Endothelial cell (in vitro differentiated cells): ENCODE measurements at regions not wholly inside any gene's neighbourhood (a gene's known extent, or its start where the extent isn't known, plus 50 kb on each side); places are given as distances from the start of the nearest gene placed in this dataset.

Source experiments
- DNase-seq: peaks from one replicate; pipeline ENCODE4 v3.0.0; 2021; ENCODE audit warnings: low spot score
- H3K27ac Mint-ChIP-seq: one replicate; pipeline ENCODE4 v1.8.0; 2021; ENCODE audit warnings: mixed read lengths, inconsistent platforms; ENCODE audit not compliant: unreplicated experiment
- H3K27me3 Mint-ChIP-seq: one replicate; pipeline ENCODE4 v1.8.0; 2021; ENCODE audit warnings: mild to moderate bottlenecking, moderate library complexity, mixed read lengths, inconsistent platforms; ENCODE audit not compliant: unreplicated experiment
- H3K36me3 Mint-ChIP-seq: one replicate; pipeline ENCODE4 v1.8.0; 2021; ENCODE audit warnings: mild to moderate bottlenecking, low read depth, mixed read lengths, inconsistent platforms; ENCODE audit not compliant: unreplicated experiment
- H3K4me1 Mint-ChIP-seq: one replicate; pipeline ENCODE4 v1.8.0; 2021; ENCODE audit warnings: mild to moderate bottlenecking, mixed read lengths, inconsistent platforms; ENCODE audit not compliant: unreplicated experiment
- H3K4me3 Mint-ChIP-seq: one replicate; pipeline ENCODE4 v1.8.0; 2021; ENCODE audit warnings: mild to moderate bottlenecking, mixed read lengths, inconsistent platforms; ENCODE audit not compliant: unreplicated experiment
- H3K9me3 Mint-ChIP-seq: one replicate; pipeline ENCODE4 v1.8.0; 2021; ENCODE audit warnings: mixed read lengths, inconsistent platforms; ENCODE audit not compliant: unreplicated experiment
- TF ChIP-seq, protein P1 (sequence below): fragments of 200-600 bp; sonication (generic); IDR thresholded peaks from one replicate; pipeline ENCODE4 v1.5.0; 2021; ENCODE audit warnings: antibody characterized with exemption; ENCODE audit not compliant: unreplicated experiment

DNA sequence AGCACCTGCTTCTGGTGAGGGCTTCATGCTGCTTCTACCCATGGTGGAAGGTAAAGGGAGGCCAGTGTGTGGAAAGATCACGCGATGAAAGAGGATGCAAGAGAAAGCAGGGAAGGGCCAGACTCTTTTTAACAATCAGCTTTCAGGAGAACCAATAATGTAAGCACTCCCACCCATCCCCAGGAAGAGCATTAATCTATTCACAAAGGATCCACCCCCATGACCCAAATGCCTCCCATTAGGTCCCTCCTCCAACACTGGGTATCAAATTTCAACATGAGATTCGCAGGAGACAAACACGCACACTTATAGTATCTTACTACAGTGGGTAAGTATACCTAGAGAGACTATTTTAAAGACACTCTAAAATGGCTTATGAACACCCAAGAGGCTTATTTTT lies 80.5 kb upstream of the TMCC3 start:
- Mint-ChIP-seq H3K27ac (no peak overlapping the region), H3K4me1 (peaks cover 20% of the 10 kb centered on the region), H3K36me3 (peaks cover 16% of the 10 kb centered on the region), H3K27me3 (peaks cover 6% of the 10 kb centered on the region), H3K4me3 (no peak overlapping the region), H3K9me3 (no peaks in the 10 kb centered on the region)
- DNase-seq, result no peak
- TF ChIP-seq, protein P1, sequence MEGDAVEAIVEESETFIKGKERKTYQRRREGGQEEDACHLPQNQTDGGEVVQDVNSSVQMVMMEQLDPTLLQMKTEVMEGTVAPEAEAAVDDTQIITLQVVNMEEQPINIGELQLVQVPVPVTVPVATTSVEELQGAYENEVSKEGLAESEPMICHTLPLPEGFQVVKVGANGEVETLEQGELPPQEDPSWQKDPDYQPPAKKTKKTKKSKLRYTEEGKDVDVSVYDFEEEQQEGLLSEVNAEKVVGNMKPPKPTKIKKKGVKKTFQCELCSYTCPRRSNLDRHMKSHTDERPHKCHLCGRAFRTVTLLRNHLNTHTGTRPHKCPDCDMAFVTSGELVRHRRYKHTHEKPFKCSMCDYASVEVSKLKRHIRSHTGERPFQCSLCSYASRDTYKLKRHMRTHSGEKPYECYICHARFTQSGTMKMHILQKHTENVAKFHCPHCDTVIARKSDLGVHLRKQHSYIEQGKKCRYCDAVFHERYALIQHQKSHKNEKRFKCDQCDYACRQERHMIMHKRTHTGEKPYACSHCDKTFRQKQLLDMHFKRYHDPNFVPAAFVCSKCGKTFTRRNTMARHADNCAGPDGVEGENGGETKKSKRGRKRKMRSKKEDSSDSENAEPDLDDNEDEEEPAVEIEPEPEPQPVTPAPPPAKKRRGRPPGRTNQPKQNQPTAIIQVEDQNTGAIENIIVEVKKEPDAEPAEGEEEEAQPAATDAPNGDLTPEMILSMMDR, result no peak

DNA sequence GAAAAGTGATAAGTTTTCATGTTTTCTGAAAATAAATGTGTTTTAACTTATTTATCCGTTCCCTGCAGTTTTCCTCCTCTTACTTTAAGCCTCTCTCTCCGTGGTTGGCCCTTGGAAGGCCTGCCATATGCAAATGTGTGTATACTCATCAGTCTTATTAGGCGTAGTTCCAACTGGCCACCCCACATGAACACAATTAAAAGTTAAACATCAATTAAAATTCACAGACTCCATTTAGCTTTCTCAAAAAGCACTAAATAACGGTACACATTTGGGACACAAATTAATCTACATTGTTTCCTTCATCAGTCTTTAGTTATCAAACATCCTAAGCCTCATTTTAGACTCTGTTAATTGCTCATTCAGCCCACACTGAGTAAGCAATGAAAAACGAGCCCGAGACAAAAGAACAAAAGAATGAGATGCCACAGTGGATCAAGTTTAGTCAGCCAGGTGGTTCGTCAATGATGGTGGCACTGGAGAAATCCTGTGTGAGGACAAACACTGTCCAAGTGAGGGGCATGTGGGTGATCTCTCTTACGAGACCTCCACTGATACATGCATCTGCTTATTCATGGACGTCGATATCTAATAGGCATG lies 76.0 kb upstream of the TMCC3 start:
- H3K27me3 Mint-ChIP-seq, result peaks cover 6% of the 10 kb centered on the region
- H3K9me3 Mint-ChIP-seq, result no peaks in the 10 kb centered on the region
- TF ChIP-seq, protein P1, result peak; percentile 1
- no peak overlapping the region for H3K27ac Mint-ChIP-seq
- no peak overlapping the region for H3K4me3 Mint-ChIP-seq
- peaks cover 12% of the 10 kb centered on the region for H3K36me3 Mint-ChIP-seq
- DNase-seq, result no peak
- peaks cover 10% of the 10 kb centered on the region for H3K4me1 Mint-ChIP-seq

DNA sequence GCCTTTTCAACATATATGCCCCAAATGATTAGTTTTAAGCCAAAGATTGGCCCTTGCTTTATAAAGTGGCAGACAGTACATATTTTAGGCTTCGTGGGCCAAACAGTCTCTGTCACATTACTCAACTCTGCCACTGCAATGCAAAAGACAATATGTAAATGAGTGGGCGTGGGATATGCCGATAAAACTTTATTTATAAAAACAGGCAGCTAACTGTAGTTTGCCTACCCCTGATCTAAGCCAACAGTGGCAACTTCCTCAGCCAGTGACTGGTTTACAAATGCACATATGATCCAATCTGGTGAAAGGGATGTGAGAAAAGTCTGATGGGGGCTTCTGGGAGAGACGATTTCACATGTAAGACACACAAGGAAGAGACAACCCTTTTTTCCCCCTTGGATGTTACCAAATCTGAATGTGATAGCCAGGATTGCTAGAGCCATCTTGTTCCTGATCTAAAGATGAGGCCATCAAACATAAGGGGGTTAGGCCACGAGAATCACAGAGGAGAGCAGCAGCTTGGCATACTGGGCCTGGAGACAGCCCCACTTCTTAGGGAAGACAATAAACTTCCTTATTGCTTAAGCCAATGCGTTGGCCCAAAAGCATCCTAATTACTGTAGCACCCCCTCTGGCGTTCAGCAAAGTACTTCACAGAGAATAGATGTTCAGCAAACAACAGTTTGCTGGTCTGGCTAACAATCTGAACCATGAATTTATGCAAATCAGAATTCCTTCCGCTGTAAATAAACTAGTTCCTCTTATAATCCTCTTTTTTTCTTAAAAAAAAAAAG lies 75.2 kb upstream of the TMCC3 start:
- peaks cover 6% of the 10 kb centered on the region for H3K27me3 Mint-ChIP-seq
- TF ChIP-seq, protein P1, result peak; percentile 26
- H3K27ac Mint-ChIP-seq, result no peak overlapping the region
- no peak overlapping the region for H3K4me3 Mint-ChIP-seq
- peaks cover 12% of the 10 kb centered on the region for H3K36me3 Mint-ChIP-seq
- no peaks in the 10 kb centered on the region for H3K9me3 Mint-ChIP-seq
- peak; percentile 24 for DNase-seq
- H3K4me1 Mint-ChIP-seq, result peaks cover 13% of the 10 kb centered on the region

DNA sequence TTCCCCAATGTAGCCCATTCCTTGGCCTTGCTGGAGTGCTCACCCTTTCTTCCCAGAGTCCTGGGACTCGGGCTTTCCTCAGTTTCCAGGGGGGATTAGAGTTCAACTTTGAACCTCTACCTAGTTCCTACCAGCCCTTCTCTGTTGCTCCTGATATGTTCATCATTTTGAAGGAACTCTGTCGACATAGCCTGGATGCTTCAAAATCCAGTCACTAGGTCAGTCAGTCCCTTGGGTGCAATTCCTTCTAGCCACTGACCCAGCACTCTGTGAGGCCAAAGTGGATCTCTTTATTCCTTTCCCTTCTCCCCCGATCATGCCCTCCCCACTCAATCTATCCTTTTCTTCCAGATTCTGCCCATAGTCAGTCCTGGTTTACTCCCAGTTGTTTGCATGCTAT lies 72.3 kb upstream of the TMCC3 start:
- Mint-ChIP-seq H3K36me3 (peaks cover 5% of the 10 kb centered on the region), H3K27ac (no peak overlapping the region), H3K4me1 (peaks cover 13% of the 10 kb centered on the region), H3K4me3 (no peak overlapping the region), H3K9me3 (no peaks in the 10 kb centered on the region), H3K27me3 (no peaks in the 10 kb centered on the region)
- TF ChIP-seq, protein P1, result no peak
- no peak for DNase-seq

DNA sequence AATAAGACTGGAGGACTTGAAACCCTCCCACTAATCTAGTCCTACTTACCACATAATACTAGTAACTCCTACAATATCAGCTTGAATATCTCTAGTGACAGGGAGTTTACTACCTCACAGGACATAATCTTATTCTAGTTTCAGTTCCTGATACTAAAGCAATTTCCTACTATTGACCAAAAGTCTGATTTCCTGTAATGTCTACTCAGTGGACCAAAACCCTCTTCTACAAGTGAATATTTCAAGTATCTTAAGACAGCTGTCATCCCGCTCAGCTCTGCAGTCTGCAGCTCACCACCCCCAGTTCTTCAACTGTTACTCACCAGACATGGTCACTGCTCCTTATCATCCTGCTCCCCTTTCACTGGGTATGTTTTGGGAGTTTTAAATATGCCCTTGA lies 70.8 kb upstream of the TMCC3 start:
- H3K4me1 Mint-ChIP-seq, result peaks cover 20% of the 10 kb centered on the region
- H3K27ac Mint-ChIP-seq, result no peak overlapping the region
- DNase-seq, result no peak
- no peaks in the 10 kb centered on the region for H3K27me3 Mint-ChIP-seq
- H3K4me3 Mint-ChIP-seq, result no peak overlapping the region
- TF ChIP-seq, protein P1, result no peak
- H3K9me3 Mint-ChIP-seq, result no peaks in the 10 kb centered on the region
- H3K36me3 Mint-ChIP-seq, result no peaks in the 10 kb centered on the region
